Amniotic stem cell (primary cell): ENCODE measurements at regions not wholly inside any gene's neighbourhood (a gene's known extent, or its start where the extent isn't known, plus 50 kb on each side); places are given as distances from the start of the nearest gene placed in this dataset.
"Not testable (repeated sequence)": the region's sequence is repeated elsewhere in the genome, so short reads cannot be mapped to it uniquely, and the experiment has no call there.

Experiments
- DNase-seq: peaks from one replicate; lab custom pipeline; 2025; lab: John Stamatoyannopoulos, UW

- DNase-seq: no peak
Measured at GRCh38 chr10:21463436-21463835, 62.0 kb downstream of the SKIDA1 start.

GRCh38 chr10:21458126-21458871, 67.2 kb downstream of the SKIDA1 start:
- no peak for DNase-seq

- DNase-seq: no peak
Measured at GRCh38 chr10:21456160-21456559, 69.3 kb downstream of the SKIDA1 start.

- no peak for DNase-seq
Measured at GRCh38 chr10:21452203-21452602, 73.3 kb downstream of the SKIDA1 start.

GRCh38 chr10:21449288-21449966, 76.1 kb downstream of the SKIDA1 start:
- DNase-seq: no peak

GRCh38 chr10:21445163-21445562, 80.3 kb downstream of the SKIDA1 start:
- no peak for DNase-seq

GRCh38 chr10:21441625-21442024, 83.9 kb downstream of the SKIDA1 start:
- no peak for DNase-seq

- not testable (repeated sequence) for DNase-seq
Measured at GRCh38 chr10:21438914-21439313, 86.6 kb downstream of the SKIDA1 start.

- no peak for DNase-seq
Measured at GRCh38 chr10:21437770-21438382, 87.6 kb downstream of the SKIDA1 start.

GRCh38 chr10:21432266-21432665, 93.2 kb downstream of the SKIDA1 start:
- no peak for DNase-seq

- no peak for DNase-seq
Measured at GRCh38 chr10:21431799-21432198, 93.7 kb downstream of the SKIDA1 start.

- DNase-seq: no peak
Measured at GRCh38 chr10:21427804-21428481, 97.5 kb downstream of the SKIDA1 start.

GRCh38 chr10:21424459-21424861, 101.0 kb downstream of the SKIDA1 start:
- no peak for DNase-seq

GRCh38 chr10:21423850-21424249, 101.6 kb downstream of the SKIDA1 start:
- DNase-seq: no peak

- no peak for DNase-seq
Measured at GRCh38 chr10:21423338-21423737, 102.1 kb downstream of the SKIDA1 start.

GRCh38 chr10:21421794-21422193, 103.7 kb downstream of the SKIDA1 start:
- no peak for DNase-seq

- DNase-seq: no peak
Measured at GRCh38 chr10:21421016-21421415, 104.5 kb downstream of the SKIDA1 start.

- DNase-seq: not testable (repeated sequence)
Measured at GRCh38 chr10:21418981-21419576, 106.4 kb downstream of the SKIDA1 start.

- no peak for DNase-seq
Measured at GRCh38 chr10:21417172-21417712, 108.2 kb downstream of the SKIDA1 start.

- DNase-seq: no peak
Measured at GRCh38 chr10:21413680-21414079, 111.8 kb downstream of the SKIDA1 start.

- DNase-seq: no peak
Measured at GRCh38 chr10:21413268-21413667, 112.2 kb downstream of the SKIDA1 start.
